ENCODE measurements at regions not wholly inside any gene's neighbourhood (a gene's known extent, or its start where the extent isn't known, plus 50 kb on each side); places are given as distances from the start of the nearest gene placed in this dataset.

DNA sequence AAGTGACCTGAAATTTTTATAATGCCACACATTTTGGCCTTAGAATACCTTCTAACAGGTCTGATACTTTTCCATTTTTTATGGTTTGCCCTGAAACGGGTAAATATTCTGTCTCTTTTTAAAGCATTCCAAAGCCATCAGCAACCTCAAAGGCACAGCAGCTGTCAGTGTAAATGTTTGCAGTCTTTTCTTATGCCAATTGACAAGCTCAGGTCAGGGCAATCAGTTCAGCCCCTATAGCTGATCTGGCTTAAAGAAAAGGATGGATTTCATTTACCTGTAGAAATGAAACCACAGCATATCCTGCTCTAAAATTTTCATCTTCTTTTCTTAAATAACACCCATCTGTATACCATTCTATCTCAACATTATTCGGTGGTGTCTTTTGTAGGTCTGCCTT is 453.6 kb downstream of the KDM5D start:
- H3K36me3 ChIP-seq (ENCODE audit: control insufficient read depth in 4 of 4, insufficient read depth in 3 of 4, low read depth in 1 of 4, low read length in 3 of 4) = no peaks in the 10 kb centered on the region
- no peak overlapping the region for H3K9ac ChIP-seq (ENCODE audit: low read depth in 1 of 2, low read length in 2 of 2)
- DNase-seq (ENCODE audit: low spot score) = no peak
- no peak overlapping the region for H3K27ac ChIP-seq (ENCODE audit: low read depth in 1 of 2, low read length in 2 of 2)
- H3K27me3 ChIP-seq (ENCODE audit: control insufficient read depth in 4 of 4, insufficient read depth in 4 of 4, low read length in 3 of 4) = no peaks in the 10 kb centered on the region
- WGBS = 26% methylated on average over 2 of the region's 2 CpGs
- no peak overlapping the region for H3K4me3 ChIP-seq (ENCODE audit: low read depth in 1 of 3, low read length in 3 of 3)
- TF ChIP-seq FOXA1 (IDR thresholded peaks at IDR 0.05) (no peak), JUND (IDR thresholded peaks at IDR 0.05) (no peak), ZBTB33 (IDR thresholded peaks at IDR 0.05) (no peak), GABPA (IDR thresholded peaks at IDR 0.05 in 1 of 2, conservative IDR thresholded peaks at IDR 0.05 in 1 of 2) (no peak), TAF1 (conservative IDR thresholded peaks at IDR 0.05) (no peak), SP1 (IDR thresholded peaks at IDR 0.05) (no peak)
- H3K4me1 ChIP-seq (ENCODE audit: control insufficient read depth in 4 of 4, insufficient read depth in 4 of 4, low read length in 3 of 4) = no peaks in the 10 kb centered on the region
- no peaks in the 10 kb centered on the region for H3K9me3 ChIP-seq (ENCODE audit: control insufficient read depth in 4 of 4, low read length in 3 of 4)

DNA sequence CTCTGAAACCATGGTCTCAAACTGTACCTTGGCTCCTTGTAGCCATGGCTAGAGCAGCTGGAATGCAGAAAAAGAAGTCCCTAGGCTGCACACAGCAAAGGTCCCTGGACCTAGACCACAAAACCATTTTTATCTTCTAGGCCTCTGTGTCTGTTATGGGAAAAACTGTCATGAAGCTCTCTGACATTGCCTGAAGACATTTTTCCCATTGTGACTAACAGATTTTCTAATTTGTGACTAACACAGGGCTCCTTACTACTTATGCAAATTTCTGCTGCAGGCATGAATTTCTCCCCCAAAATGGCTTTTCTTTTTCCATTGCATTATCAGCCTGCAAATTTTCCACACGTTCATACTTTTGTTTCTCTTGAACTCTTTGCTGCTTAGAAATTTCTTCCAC is 470.4 kb downstream of the KDM5D start:
- no peaks in the 10 kb centered on the region for H3K9me3 ChIP-seq (ENCODE audit: control insufficient read depth in 4 of 4, low read length in 3 of 4)
- DNase-seq (ENCODE audit: low spot score) = no peak
- H3K4me3 ChIP-seq (ENCODE audit: low read depth in 1 of 3, low read length in 3 of 3) = no peak overlapping the region
- TF ChIP-seq ZBTB33 (IDR thresholded peaks at IDR 0.05) (no peak), FOXA2 (IDR thresholded peaks at IDR 0.05) (no peak), JUND (IDR thresholded peaks at IDR 0.05) (no peak), RXRA (IDR thresholded peaks at IDR 0.05) (no peak), TAF1 (conservative IDR thresholded peaks at IDR 0.05) (no peak), CTCF (IDR thresholded peaks at IDR 0.05; ENCODE audit: low read depth, low read length, missing input control) (no peak), NR2F2 (IDR thresholded peaks at IDR 0.05) (no peak), EGR1 (IDR thresholded peaks at IDR 0.05; ENCODE audit: low read depth in 2 of 2) (no peak), REST (IDR thresholded peaks at IDR 0.05) (no peak)
- TF ChIP-seq, protein P1, sequence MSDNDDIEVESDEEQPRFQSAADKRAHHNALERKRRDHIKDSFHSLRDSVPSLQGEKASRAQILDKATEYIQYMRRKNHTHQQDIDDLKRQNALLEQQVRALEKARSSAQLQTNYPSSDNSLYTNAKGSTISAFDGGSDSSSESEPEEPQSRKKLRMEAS (IDR thresholded peaks at IDR 0.05) = no peak
- TF ChIP-seq, protein P2, sequence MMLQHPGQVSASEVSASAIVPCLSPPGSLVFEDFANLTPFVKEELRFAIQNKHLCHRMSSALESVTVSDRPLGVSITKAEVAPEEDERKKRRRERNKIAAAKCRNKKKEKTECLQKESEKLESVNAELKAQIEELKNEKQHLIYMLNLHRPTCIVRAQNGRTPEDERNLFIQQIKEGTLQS (IDR thresholded peaks at IDR 0.05) = no peak
- WGBS = 75% methylated on average over 1 of the region's 1 CpG
- H3K4me1 ChIP-seq (ENCODE audit: control insufficient read depth in 4 of 4, insufficient read depth in 4 of 4, low read length in 3 of 4) = no peaks in the 10 kb centered on the region
- no peak overlapping the region for H3K27ac ChIP-seq (ENCODE audit: low read depth in 1 of 2, low read length in 2 of 2)
- no peak overlapping the region for H3K9ac ChIP-seq (ENCODE audit: low read depth in 1 of 2, low read length in 2 of 2)
- H3K36me3 ChIP-seq (ENCODE audit: control insufficient read depth in 4 of 4, insufficient read depth in 3 of 4, low read depth in 1 of 4, low read length in 3 of 4) = no peaks in the 10 kb centered on the region
- H3K27me3 ChIP-seq (ENCODE audit: control insufficient read depth in 4 of 4, insufficient read depth in 4 of 4, low read length in 3 of 4) = no peaks in the 10 kb centered on the region

Measured in liver (tissue), 8 donors.